Pons (tissue), 1 donor: ENCODE measurements at regions not wholly inside any gene's neighbourhood (a gene's known extent, or its start where the extent isn't known, plus 50 kb on each side); places are given as distances from the start of the nearest gene placed in this dataset.

ENCODE experiments used
- DNase-seq: peaks from one replicate; pipeline ENCODE4 v3.0.0-alpha.2; 2016; ENCODE audit warnings: low spot score

DNA sequence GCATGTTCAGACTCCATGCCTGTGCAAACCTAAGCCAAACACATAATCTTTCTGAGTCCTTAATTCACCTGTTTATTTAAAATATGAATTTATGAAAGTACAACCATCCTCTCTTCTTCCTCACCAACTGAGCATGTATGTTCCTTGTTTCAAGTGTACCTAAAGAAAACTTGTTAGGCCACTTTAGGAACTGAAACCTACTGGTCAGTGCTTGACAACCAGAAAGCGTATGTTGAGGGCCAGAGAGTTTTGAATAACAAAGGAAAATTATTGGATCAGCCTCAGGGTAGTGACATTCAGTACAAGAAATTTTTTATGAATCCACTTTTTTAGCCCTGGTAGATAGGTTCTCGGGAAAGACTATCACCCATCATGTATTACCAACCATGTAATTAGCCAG lies 847.6 kb upstream of the CELF4 start:
- DNase-seq: no peak

DNA sequence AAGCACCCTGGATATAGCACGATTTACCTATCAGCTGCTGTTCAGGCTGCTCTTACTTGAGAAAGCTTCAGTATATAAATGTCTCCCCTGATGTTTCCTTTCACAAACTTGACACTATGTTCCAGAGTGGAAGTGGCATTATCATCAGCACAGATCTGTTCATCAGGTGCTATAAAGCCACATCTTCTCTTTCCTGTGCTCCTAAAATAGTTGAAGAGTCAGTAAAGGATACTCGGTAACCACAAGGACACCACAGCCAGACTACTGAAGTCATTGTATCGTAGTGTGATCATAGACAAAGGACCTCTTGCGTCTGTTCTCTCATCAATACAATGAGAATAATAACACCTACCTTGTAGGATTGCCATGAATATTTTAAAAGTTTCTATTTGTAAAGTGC lies 841.0 kb upstream of the CELF4 start:
- no peak for DNase-seq

DNA sequence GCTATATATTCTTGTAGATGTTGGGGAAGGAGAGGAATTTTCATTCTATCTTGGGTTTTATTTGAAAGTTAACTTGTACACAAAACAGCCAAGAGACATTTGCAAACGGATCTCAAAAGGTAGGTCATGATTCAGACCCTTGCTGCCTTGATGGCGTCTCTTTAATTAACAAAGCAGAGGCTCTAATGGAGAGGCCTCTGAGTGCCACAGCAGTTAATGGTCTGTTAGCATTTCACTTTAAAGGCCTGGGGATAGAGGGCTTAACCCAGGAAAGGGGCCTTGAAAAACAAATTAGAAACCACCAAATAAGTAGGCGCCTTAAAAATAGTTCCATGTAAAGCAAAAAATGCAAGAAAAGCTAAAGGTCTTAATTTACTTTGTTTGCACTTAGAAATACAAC lies 836.9 kb upstream of the CELF4 start:
- no peak for DNase-seq

DNA sequence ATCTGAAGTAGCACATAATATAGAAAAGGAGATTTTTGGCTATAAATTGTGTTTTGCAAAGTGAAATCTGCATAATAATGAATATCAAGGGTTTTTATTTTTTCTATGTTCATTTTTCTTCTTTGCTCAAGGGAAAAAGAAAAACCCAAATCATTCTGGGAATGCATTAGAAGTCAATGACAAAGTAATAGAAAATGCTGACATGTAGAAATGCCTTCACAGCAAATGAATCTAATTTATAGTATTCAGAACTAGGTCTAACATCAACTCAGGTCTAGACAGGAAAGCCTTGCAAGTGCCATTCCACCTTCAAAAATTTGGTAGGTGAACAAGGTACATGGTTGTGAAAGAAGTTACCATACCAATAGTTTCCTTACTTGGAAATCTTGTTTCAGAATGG lies 831.5 kb upstream of the CELF4 start:
- DNase-seq: no peak

DNA sequence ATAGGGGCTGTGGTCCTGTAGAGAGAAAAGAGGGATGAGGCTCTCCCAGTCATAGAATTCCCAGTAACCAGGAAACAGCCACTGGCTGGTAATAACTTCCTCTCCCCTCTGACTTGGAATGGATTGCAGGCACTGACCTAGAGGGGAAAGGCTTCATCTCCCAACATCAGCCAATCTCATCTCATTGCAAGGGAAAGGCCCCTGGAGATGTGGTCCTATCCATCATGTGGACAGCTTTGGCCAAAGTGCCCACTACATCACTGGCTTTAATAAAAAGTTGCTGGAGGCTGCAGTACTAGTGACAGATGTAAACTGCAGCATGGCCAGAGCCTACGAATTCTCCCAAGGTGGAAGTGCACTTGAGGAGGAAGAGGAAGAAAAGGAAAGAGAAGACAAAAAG lies 820.5 kb upstream of the CELF4 start:
- no peak for DNase-seq

DNA sequence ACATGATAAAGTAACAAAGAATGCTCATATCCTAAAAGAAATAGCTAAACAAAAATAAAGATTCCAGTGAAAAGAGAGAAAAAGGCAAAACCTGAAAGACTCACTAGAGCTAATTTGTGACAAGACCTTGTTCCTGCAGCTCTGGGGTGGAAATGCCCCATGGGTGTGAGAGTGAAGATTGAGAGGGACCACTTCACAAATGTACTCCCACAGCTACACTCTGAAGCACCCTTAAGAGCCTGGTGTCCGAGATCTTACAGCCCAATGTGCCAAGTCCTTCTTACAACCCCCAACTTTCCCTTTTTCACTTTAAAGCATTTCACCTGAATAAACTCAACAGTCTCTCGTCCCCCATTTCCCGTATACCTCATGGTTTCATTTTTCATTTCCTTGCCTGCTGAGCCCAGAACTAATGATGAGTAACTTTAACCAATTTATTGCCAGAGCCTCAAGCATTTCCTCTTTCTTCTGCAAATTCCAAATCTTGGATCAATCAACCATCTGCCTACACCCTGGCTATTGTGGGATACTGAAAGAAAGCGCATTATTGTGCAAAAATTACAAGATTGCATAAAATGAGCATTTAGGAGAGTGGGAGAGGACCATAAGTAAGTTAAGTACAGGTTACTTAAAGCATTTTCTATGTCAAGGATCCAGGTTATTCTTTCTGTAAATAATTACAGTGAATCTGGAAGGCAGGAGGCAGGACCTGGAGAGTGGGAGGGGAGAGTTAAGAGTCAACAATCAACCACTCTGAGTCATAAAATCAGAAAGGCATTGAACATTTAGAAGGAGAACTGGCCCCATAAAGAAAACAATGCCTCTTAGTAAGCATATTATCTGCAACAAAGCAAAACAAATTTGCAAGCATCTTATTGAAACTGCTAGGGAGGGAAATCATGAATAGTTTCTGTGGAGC lies 804.4 kb upstream of the CELF4 start:
- no peak for DNase-seq

DNA sequence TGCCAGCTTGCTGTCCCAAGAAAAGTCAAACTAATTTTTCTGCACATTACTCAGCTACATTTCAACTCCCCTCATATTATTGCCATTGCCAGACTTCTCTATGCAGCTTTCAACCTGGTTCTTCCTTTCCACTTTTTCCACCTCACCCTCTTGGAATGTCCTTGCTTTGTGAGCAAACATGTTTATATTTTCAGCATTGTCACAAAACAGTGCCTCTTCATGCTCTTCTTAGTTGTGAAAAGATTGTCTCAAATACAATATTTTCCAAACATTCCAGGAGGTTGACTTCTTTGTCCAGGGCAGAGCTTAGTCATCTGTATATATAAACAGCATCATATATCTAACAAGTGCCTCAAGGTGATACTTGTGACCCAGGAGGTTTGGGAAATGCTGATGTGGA lies 803.3 kb upstream of the CELF4 start:
- DNase-seq: no peak

DNA sequence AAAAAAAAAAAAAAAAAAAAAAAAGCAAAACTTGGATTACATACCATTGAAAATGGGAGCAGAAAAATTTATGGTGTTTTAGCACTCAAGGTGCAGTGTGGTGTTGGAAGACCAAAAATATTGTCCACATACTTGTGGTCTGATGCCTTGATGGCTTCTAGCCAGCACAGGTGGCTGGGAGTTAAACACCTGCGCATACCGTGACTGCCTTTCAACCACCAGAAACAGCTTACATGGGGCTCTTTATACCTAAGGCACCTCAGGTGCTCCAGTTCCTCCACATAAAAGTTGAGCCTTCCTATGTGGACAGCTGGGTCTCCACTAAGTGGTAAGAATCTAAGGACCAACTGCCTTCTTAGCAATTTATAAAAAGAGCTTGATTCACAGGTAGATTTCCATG lies 802.6 kb upstream of the CELF4 start:
- no peak for DNase-seq

DNA sequence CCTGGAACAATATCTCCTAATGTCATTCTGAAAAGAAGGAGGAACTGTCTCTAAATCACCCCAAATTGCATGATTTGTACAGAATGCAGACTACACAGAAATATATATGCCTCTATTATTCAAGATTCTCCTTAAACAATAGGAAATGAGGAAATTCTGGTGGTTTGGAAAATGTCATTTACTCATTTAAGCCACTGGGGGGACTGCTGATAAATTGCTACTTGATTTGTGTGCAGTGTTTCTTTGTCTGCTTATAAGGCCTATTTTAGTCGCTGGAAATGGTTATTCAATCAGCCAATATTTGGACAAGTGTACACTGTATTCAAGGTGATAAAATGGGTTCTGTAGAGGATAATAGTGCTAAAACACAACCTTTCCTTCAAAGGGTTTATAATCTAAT lies 801.9 kb upstream of the CELF4 start:
- DNase-seq: no peak

DNA sequence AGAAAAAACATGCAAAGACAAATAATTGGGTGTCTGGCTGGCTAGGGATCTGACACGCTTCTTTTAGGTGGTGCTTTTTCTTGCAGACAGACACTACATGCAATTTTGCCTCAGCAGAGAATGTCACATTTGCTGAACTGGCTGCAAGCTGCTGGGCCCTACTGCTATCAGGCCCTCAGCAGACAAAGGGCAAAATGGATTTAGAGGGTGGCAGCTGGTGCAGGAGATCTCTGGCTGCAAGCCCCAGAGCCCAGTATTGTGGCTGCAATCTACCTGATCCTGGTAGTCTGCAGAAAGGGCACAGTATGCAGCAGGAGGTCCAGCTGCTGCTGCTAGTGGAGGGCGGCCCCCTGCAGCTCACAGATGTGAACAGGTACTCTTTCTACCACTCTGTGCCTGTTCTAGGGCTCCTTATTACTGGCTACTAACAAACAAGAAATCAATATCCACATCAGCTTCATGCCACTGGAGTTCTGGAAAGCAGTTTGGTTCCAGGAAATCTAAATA lies 796.7 kb upstream of the CELF4 start:
- no peak for DNase-seq

DNA sequence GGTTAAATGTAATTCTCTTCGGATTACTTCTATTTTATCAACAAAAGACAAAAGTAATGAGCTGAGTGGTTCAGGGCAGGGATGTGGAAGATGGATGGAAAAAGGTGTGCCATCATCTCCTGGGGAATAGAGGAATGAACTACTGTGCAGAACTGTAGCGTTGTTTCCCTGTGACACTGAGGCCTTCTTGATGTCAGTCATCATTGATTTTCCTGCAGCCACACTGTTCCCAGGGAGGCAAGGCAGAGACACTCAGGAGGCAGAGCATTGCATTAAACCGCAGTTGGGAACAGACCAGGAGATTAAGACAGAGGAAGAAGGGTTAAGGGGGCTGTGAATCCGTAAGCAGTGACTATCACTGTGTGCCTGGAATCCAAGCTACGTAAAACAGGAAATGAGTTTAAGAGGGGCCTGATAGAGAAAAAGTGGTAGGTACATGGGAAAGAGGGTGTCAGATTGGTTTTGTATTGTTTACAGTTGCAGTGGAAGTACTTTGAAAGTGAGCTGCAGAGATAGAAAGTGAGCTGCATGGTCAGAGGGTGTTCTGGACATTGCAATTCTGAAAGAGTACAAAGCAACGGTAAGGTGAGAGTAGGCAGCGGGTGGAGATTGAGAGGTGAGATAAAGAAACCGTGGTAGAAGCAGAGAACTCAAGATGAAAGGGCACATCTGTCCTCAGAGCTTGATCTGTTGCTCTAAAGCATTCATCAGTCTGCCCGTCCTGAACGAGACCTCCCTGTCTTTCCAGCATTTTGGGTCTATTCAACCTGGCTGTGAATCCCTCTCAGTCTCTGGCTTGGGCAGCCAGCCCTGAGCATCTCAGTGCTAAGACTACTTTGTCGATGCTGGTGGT lies 793.4 kb upstream of the CELF4 start:
- no peak for DNase-seq

DNA sequence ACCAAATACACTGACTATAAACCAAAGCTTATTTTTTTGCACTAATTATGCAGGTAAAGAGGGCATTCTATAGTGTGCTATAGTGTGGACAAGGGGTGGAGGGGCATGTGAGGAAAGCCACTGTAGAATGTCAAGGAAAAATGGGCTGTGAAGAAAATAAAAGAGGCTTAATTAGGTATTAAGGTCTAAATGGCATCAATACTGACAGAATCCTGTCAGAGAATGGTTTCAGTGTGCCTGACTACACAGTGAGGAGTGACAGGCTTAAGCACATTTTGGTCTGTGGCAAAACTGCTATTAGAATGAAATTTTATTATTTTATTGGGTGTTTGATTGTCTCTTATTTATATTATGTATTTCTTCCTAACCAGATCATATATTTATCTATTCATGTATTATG lies 787.6 kb upstream of the CELF4 start:
- no peak for DNase-seq

DNA sequence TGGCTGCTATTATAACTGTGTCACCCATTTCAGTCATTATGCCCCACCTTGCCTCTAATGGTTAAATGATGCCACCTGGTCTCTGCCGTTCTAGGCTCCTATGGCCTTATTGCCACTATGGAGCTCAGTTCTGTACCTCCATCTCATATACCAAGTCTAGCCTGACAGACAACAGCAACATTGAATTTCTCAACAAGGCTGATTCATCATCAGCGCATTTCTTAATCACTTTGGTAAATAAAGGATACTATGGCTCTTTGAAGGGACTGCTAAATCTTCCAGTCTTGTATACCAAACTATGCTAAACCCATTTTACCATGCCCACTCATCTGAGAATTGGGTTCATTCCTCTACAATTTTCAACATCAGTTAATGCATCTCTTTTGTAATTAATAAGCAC lies 784.5 kb upstream of the CELF4 start:
- no peak for DNase-seq

DNA sequence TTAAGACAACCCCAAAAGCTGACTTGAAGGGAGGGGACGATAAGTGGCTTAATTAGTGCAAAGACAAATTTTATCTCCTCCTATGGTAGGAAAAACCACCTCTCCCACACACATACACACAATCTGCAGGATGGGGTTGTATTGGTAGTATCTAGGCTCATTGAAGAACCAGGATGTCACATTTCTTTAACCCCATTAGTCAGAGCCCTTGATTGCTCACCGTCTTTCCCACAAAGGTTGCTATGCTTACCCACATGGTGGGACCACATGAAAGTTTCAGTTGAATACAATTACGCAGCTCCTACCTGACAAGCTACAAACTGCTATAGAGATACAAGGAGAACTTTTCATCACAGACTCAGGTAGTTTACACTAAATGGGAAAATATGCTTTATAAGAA lies 765.0 kb upstream of the CELF4 start:
- no peak for DNase-seq

DNA sequence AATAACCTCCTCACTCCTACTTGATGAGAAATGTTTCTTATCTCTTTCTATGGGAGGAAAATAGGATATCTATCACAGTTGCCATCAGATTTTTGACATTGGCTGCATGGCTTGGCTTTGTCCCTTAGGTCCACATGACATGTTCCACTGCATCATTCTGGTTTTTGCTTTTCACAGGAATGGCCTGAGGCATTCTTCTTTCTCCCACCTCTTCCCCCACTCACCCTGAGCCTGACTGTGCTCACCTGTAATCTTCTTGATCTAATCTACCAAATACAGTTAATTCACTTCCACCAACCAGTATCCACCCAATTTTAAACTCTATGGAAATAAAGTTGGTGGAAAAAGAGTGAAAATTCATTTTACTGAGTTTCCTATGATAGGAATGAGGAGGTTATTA lies 763.5 kb upstream of the CELF4 start:
- DNase-seq: no peak

DNA sequence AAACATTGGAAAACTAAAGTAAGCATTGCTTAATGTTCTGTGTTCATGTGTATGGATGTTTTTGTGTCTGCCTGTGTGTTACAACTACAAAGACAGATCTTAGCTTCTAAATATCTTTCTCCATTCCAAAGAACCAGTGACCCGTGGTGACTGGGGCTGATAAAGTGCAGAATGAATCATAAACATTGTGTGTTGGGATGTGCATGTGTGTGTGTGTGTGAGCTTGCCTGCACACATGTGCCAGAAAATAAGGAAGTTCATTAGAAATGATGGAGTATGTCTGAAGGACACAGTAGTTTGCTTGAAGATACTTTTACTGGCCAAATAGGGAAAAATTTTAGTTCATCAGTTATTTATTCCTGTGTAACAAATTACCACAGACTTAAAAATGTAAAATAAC lies 756.6 kb upstream of the CELF4 start:
- no peak for DNase-seq

DNA sequence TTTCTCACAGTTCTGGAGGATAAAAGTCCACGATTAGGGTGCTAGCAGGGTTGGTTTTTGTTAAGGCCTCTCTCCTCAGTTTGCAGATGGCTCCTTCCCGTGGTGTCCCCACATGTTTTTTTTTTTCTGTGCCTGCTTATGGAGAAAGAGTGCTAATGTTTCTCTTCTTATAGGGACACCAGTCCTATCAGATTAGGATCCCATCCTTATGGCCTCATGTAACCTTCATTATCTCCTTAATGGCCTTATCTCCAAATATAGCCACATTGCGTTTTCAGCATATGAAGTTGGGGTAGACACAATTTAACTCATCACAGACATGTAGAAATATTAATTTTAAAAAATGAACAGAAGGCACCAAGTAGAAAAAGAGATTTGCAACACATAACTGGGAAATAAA lies 755.7 kb upstream of the CELF4 start:
- no peak for DNase-seq

DNA sequence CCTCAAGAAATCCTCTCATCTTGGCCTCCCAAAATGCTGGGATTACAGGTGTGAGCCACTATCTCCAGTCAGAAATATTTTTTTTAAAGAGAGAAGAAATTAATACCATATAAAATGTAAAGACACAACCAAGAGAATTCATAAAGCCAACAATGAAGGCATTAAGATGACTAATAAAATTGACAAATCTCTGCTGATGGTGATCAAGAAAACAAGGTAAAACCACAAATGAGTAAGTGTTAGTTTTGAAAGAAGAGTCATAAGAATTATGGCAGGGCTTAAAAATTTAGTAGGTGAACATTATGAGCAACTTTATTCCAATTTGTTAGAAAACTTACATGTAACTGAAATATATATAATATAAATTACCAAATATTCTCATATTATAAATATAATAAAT lies 752.8 kb upstream of the CELF4 start:
- no peak for DNase-seq

DNA sequence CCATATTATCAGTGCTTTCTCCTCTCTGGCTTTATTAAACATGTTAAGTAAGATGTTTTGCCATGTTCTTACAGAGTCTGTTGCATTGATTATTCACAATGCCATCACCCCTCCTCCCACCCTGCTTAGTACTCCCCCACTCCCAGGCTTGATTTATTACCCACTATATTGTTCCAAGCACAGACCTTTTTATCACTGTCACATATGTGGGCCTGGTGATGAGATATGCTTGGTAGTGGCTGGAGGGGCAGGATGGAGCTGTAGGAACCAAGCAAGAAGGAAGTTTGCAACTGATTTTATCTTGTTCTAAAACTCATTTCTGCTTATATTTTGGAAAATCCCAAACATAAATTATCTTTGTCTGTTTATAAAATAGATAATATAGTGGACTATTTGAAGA lies 748.2 kb upstream of the CELF4 start:
- no peak for DNase-seq

DNA sequence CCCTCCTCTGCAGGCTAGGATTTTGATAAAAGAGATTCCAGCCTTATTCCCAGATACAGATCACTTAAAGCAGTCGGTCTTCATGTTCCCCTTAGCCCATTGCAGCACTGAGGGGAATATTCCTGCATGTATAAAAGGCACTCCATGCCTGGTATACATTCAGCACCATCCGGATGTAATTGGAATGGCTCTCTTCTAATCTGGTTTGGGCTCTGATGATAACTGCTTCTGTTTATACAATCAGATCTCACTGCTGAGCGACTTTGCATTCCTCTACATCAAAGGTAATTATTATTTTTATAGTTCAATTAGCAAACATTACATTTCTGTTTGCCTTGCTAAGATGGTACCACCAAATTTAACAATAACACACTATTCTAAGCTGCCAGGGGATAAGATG lies 746.9 kb upstream of the CELF4 start:
- DNase-seq: no peak

DNA sequence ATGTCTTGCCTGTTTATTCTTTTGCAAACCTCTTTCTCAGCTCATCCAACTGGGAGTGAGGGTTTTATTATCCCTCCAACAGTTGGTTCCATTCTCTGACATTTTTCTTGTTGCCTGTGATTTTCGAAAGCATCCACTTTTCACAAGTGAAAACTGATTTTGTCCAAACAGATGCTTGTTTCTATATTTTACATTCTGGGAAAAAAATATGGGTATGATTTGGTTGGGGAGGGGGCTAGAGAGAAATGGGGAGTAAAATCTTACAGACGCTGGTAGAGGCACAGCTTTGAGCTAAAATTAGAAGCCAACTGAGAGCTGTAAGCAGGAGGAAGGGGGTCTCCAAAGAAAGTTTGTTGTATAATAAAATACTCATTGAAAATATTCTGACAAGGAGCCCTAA lies 745.3 kb upstream of the CELF4 start:
- DNase-seq: no peak

DNA sequence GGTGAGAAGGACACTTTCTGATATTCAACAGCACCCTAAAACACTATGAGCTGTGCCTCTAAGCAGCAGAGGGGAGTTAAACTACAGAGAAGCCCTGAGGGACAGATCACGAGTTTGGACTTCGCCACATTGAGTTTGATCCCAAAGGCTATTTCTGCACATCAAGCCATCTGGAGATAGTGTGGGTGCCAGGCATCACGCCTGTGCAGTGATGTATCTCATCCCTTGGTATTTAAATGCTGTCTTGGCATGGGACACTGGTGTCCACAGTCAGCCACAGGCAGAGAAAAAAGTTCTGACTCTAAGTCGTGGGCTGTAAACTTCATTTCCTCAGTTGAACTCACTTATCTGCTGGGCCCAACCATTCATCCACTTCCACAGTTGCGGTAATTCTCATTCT lies 742.3 kb upstream of the CELF4 start:
- no peak for DNase-seq

DNA sequence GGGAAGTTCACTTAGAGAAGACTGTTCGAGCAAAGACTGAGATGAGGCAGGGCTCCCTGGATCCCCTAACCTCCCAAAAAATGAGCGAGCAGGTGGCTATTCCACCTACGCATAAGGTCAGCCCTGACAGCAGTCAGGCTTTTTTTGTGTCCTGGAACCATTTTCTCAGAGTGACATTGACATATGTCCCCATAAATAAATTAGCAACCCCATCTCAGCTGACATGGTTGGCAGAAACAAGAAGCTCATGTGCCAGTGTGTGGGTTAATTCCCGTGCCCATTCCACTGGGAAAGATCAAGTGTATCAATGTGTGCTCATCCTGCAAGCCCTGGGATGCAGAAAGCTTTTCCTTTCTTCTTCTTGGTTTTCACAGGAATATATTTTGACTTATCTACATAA lies 740.4 kb upstream of the CELF4 start:
- no peak for DNase-seq
